CD4-positive, alpha-beta T cell treated with Interleukin-6 at 100 ng/mL for 8 hours (primary cell): ENCODE measurements at regions not wholly inside any gene's neighbourhood (a gene's known extent, or its start where the extent isn't known, plus 50 kb on each side); places are given as distances from the start of the nearest gene placed in this dataset.

Experiments used
- DNase-seq: peaks from one replicate; pipeline ENCODE4 v3.0.0-alpha.2; 2020; ENCODE audit warnings: mixed read lengths, low spot score

- no peak for DNase-seq
These were observed 86.7 kb upstream of the HDAC9 start for GRCh38 chr7:18408868-18409267.

- DNase-seq, result no peak
These were observed 82.1 kb upstream of the HDAC9 start for GRCh38 chr7:18413447-18413846.

GRCh38 chr7:18414885-18415284 is 80.7 kb upstream of the HDAC9 start:
- no peak for DNase-seq

GRCh38 chr7:18416988-18417387 is 78.6 kb upstream of the HDAC9 start:
- DNase-seq, result no peak

- DNase-seq, result no peak
These were observed 76.1 kb upstream of the HDAC9 start for GRCh38 chr7:18419456-18419855.

- no peak for DNase-seq
These were observed 75.4 kb upstream of the HDAC9 start for GRCh38 chr7:18420108-18420507.

GRCh38 chr7:18420748-18421147 is 74.8 kb upstream of the HDAC9 start:
- DNase-seq, result no peak

- no peak for DNase-seq
These were observed 74.1 kb upstream of the HDAC9 start for GRCh38 chr7:18421297-18422002.

- no peak for DNase-seq
These were observed 70.3 kb upstream of the HDAC9 start for GRCh38 chr7:18425227-18425626.

- DNase-seq, result no peak
These were observed 69.6 kb upstream of the HDAC9 start for GRCh38 chr7:18425838-18426445.

GRCh38 chr7:18426564-18427226 is 68.9 kb upstream of the HDAC9 start:
- no peak for DNase-seq

- no peak for DNase-seq
These were observed 66.0 kb upstream of the HDAC9 start for GRCh38 chr7:18429547-18429946.

GRCh38 chr7:18430810-18431209 is 64.7 kb upstream of the HDAC9 start:
- DNase-seq, result no peak

GRCh38 chr7:18434171-18434570 is 61.4 kb upstream of the HDAC9 start:
- no peak for DNase-seq

- no peak for DNase-seq
These were observed 58.4 kb upstream of the HDAC9 start for GRCh38 chr7:18437101-18437500.

- DNase-seq, result no peak
These were observed 54.6 kb upstream of the HDAC9 start for GRCh38 chr7:18440934-18441333.

- DNase-seq, result no peak
These were observed 50.7 kb upstream of the HDAC9 start for GRCh38 chr7:18444826-18445225.

- no peak for DNase-seq
These were observed 50.1 kb upstream of the HDAC9 start for GRCh38 chr7:18445483-18445882.
